ENCODE measurements at regions not wholly inside any gene's neighbourhood (a gene's known extent, or its start where the extent isn't known, plus 50 kb on each side); places are given as distances from the start of the nearest gene placed in this dataset.

GRCh38 chr4:155005395-155006090 is 202.9 kb upstream of the NPY2R start:
- no peaks in the 10 kb centered on the region for H3K4me1 ChIP-seq (ENCODE audit: control insufficient read depth, insufficient read depth, low read length)
- DNase-seq, result no peak
- intact Hi-C loops (cut with DNase I), result no loop called here
- ATAC-seq, result peak in 1 of 2 donors; percentile 59
- 62% methylated on average over 5 of the region's 5 CpGs for WGBS
- no peak overlapping the region for H3K4me3 ChIP-seq (ENCODE audit: low read length)
- no peaks in the 10 kb centered on the region for H3K27me3 ChIP-seq (ENCODE audit: control insufficient read depth, insufficient read depth)
- H3K9me3 ChIP-seq (ENCODE audit: control insufficient read depth, low read length), result no peaks in the 10 kb centered on the region
- no peak overlapping the region for H3K27ac ChIP-seq (ENCODE audit: low read length)

GRCh38 chr4:155007660-155008176 is 200.7 kb upstream of the NPY2R start:
- 54% methylated on average over 1 of the region's 1 CpG for WGBS
- H3K27me3 ChIP-seq (ENCODE audit: control insufficient read depth, insufficient read depth), result no peaks in the 10 kb centered on the region
- DNase-seq, result no peak
- no peaks in the 10 kb centered on the region for H3K4me1 ChIP-seq (ENCODE audit: control insufficient read depth, insufficient read depth, low read length)
- intact Hi-C loops (cut with DNase I), result no loop called here
- H3K4me3 ChIP-seq (ENCODE audit: low read length), result no peak overlapping the region
- ATAC-seq, result no peak
- no peak overlapping the region for H3K27ac ChIP-seq (ENCODE audit: low read length)
- H3K9me3 ChIP-seq (ENCODE audit: control insufficient read depth, low read length), result no peaks in the 10 kb centered on the region

- no peak for ATAC-seq
- intact Hi-C loops (cut with DNase I), result no loop called here
- H3K4me3 ChIP-seq (ENCODE audit: low read length), result no peak overlapping the region
- no peak overlapping the region for H3K27ac ChIP-seq (ENCODE audit: low read length)
- no peaks in the 10 kb centered on the region for H3K27me3 ChIP-seq (ENCODE audit: control insufficient read depth, insufficient read depth)
- no peaks in the 10 kb centered on the region for H3K4me1 ChIP-seq (ENCODE audit: control insufficient read depth, insufficient read depth, low read length)
- no peaks in the 10 kb centered on the region for H3K9me3 ChIP-seq (ENCODE audit: control insufficient read depth, low read length)
- no peak for DNase-seq
- 70% methylated on average over 2 of the region's 2 CpGs for WGBS
These were observed 200.0 kb upstream of the NPY2R start for GRCh38 chr4:155008389-155008788.

- ATAC-seq (no peak), DNase-seq (no peak)
- H3K4me3 ChIP-seq (ENCODE audit: low read length), result no peak overlapping the region
- H3K9me3 ChIP-seq (ENCODE audit: control insufficient read depth, low read length), result no peaks in the 10 kb centered on the region
- no peak overlapping the region for H3K27ac ChIP-seq (ENCODE audit: low read length)
- H3K4me1 ChIP-seq (ENCODE audit: control insufficient read depth, insufficient read depth, low read length), result no peaks in the 10 kb centered on the region
- no peaks in the 10 kb centered on the region for H3K27me3 ChIP-seq (ENCODE audit: control insufficient read depth, insufficient read depth)
- intact Hi-C loops (cut with DNase I), result no loop called here
- WGBS, result 69% methylated on average over 3 of the region's 3 CpGs
These were observed 199.1 kb upstream of the NPY2R start for GRCh38 chr4:155009288-155009687.

- no peak overlapping the region for H3K27ac ChIP-seq (ENCODE audit: low read length)
- H3K27me3 ChIP-seq (ENCODE audit: control insufficient read depth, insufficient read depth), result no peaks in the 10 kb centered on the region
- H3K4me1 ChIP-seq (ENCODE audit: control insufficient read depth, insufficient read depth, low read length), result no peaks in the 10 kb centered on the region
- intact Hi-C loops (cut with DNase I), result no loop called here
- ATAC-seq (no peak), DNase-seq (no peak)
- no peaks in the 10 kb centered on the region for H3K9me3 ChIP-seq (ENCODE audit: control insufficient read depth, low read length)
- WGBS, result 78% methylated on average over 7 of the region's 7 CpGs
- H3K4me3 ChIP-seq (ENCODE audit: low read length), result no peak overlapping the region
These were observed 198.1 kb upstream of the NPY2R start for GRCh38 chr4:155010376-155010775.

GRCh38 chr4:155011163-155011780 is 197.2 kb upstream of the NPY2R start:
- Histone ChIP-seq H3K27ac (ENCODE audit: low read length) (no peak overlapping the region), H3K27me3 (ENCODE audit: control insufficient read depth, insufficient read depth) (no peaks in the 10 kb centered on the region), H3K9me3 (ENCODE audit: control insufficient read depth, low read length) (no peaks in the 10 kb centered on the region), H3K4me1 (ENCODE audit: control insufficient read depth, insufficient read depth, low read length) (no peaks in the 10 kb centered on the region), H3K4me3 (ENCODE audit: low read length) (no peak overlapping the region)
- ATAC-seq (no peak), DNase-seq (no peak)
- intact Hi-C loops (cut with DNase I), result no loop called here
- 65% methylated on average over 4 of the region's 4 CpGs for WGBS

GRCh38 chr4:155012469-155012868 is 196.0 kb upstream of the NPY2R start:
- intact Hi-C loops (cut with DNase I), result no loop called here
- WGBS, result 70% methylated on average over 1 of the region's 1 CpG

GRCh38 chr4:155017426-155017825 is 191.0 kb upstream of the NPY2R start:
- Histone ChIP-seq H3K9me3 (ENCODE audit: control insufficient read depth, low read length) (no peaks in the 10 kb centered on the region), H3K27ac (ENCODE audit: low read length) (no peak overlapping the region), H3K27me3 (ENCODE audit: control insufficient read depth, insufficient read depth) (no peaks in the 10 kb centered on the region), H3K4me3 (ENCODE audit: low read length) (no peak overlapping the region), H3K4me1 (ENCODE audit: control insufficient read depth, insufficient read depth, low read length) (no peaks in the 10 kb centered on the region)
- intact Hi-C loops (cut with DNase I), result no loop called here
- DNase-seq, result no peak
- no peak for ATAC-seq

More at GRCh38 chr4:155012469-155012868, 196.0 kb upstream of the NPY2R start:
- Histone ChIP-seq H3K9me3 (ENCODE audit: control insufficient read depth, low read length) (no peaks in the 10 kb centered on the region), H3K4me1 (ENCODE audit: control insufficient read depth, insufficient read depth, low read length) (no peaks in the 10 kb centered on the region), H3K4me3 (ENCODE audit: low read length) (no peak overlapping the region), H3K27me3 (ENCODE audit: control insufficient read depth, insufficient read depth) (no peaks in the 10 kb centered on the region), H3K27ac (ENCODE audit: low read length) (no peak overlapping the region)
- no peak for DNase-seq
- ATAC-seq, result no peak

GRCh38 chr4:155025762-155026457 is 182.5 kb upstream of the NPY2R start:
- Histone ChIP-seq H3K4me3 (ENCODE audit: low read length) (no peak overlapping the region), H3K27ac (ENCODE audit: low read length) (no peak overlapping the region)
- 21% methylated on average over 10 of the region's 10 CpGs for WGBS

GRCh38 chr4:155026715-155027114 is 181.7 kb upstream of the NPY2R start:
- no peak overlapping the region for H3K27ac ChIP-seq (ENCODE audit: low read length)
- H3K27me3 ChIP-seq (ENCODE audit: control insufficient read depth, insufficient read depth), result no peaks in the 10 kb centered on the region
- H3K4me1 ChIP-seq (ENCODE audit: control insufficient read depth, insufficient read depth, low read length), result no peaks in the 10 kb centered on the region
- intact Hi-C loops (cut with DNase I), result no loop called here
- WGBS, result 64% methylated on average over 6 of the region's 6 CpGs
- no peak overlapping the region for H3K4me3 ChIP-seq (ENCODE audit: low read length)
- no peak for ATAC-seq
- DNase-seq, result no peak
- no peaks in the 10 kb centered on the region for H3K9me3 ChIP-seq (ENCODE audit: control insufficient read depth, low read length)

More at GRCh38 chr4:155025762-155026457, 182.5 kb upstream of the NPY2R start:
- Histone ChIP-seq H3K4me1 (ENCODE audit: control insufficient read depth, insufficient read depth, low read length) (no peaks in the 10 kb centered on the region), H3K9me3 (ENCODE audit: control insufficient read depth, low read length) (no peaks in the 10 kb centered on the region), H3K27me3 (ENCODE audit: control insufficient read depth, insufficient read depth) (no peaks in the 10 kb centered on the region)
- DNase-seq, result peak; percentile 56 to 81 (median 64)
- ATAC-seq, result peak; percentile 43 to 74
- intact Hi-C loops (cut with DNase I), result no loop called here

GRCh38 chr4:155032521-155033229 is 175.8 kb upstream of the NPY2R start:
- H3K4me1 ChIP-seq (ENCODE audit: control insufficient read depth, insufficient read depth, low read length), result no peaks in the 10 kb centered on the region
- no peaks in the 10 kb centered on the region for H3K9me3 ChIP-seq (ENCODE audit: control insufficient read depth, low read length)
- no peak for ATAC-seq
- no peak overlapping the region for H3K27ac ChIP-seq (ENCODE audit: low read length)
- DNase-seq, result no peak
- H3K27me3 ChIP-seq (ENCODE audit: control insufficient read depth, insufficient read depth), result no peaks in the 10 kb centered on the region
- intact Hi-C loops (cut with DNase I), result no loop called here
- WGBS, result 85% methylated on average over 5 of the region's 5 CpGs
- H3K4me3 ChIP-seq (ENCODE audit: low read length), result no peak overlapping the region

All from right cardiac atrium (tissue), 5 donors.